ENCODE measurements at regions not wholly inside any gene's neighbourhood (a gene's known extent, or its start where the extent isn't known, plus 50 kb on each side); places are given as distances from the start of the nearest gene placed in this dataset.

- Histone ChIP-seq H3K36me3 (ENCODE audit: control insufficient read depth, insufficient read depth, low read length) (no peaks in the 10 kb centered on the region), H3K4me3 (ENCODE audit: low read depth, low read length) (peak overlapping the region; percentile 16; the same call in 1 of the 2 replicates)
Observed at GRCh38 chr1:106984801-106985200, 71.7 kb upstream of the PRMT6 start.

DNA sequence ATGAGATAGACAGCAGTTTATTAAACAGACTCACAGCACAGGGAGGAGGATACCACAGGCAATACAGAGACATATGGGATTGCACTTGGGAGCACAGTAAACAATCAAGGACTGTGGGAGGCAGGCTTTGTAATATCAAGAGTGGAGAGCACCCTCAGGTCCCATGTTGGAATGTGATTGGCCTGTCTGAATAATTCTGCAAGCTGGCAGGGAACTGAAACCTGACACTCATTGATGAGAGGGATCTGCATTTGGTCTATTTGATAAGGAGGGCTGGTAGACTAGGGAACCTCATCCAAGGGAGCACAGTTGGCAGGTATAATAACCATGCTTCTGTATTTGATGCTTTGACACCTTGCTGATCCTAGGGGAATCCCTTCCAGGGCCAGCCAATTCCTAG is 69.9 kb upstream of the PRMT6 start:
- Histone ChIP-seq H3K9ac (ENCODE audit: low read depth, low read length) (no peak overlapping the region), H3K27me3 (ENCODE audit: control insufficient read depth, insufficient read depth, low read length) (no peaks in the 10 kb centered on the region), H3K36me3 (ENCODE audit: control insufficient read depth, insufficient read depth, low read length) (no peaks in the 10 kb centered on the region), H3K27ac (ENCODE audit: low read depth, low read length) (no peak overlapping the region), H3K9me3 (ENCODE audit: control insufficient read depth, insufficient read depth, low read length) (no peaks in the 10 kb centered on the region), H3K4me1 (ENCODE audit: control insufficient read depth, insufficient read depth, low read length) (peaks cover 17% of the 10 kb centered on the region), H3K4me3 (ENCODE audit: low read depth, low read length) (no peak overlapping the region)

More at GRCh38 chr1:106984801-106985200, 71.7 kb upstream of the PRMT6 start:
- Histone ChIP-seq H3K9ac (ENCODE audit: low read depth, low read length) (no peak overlapping the region), H3K4me1 (ENCODE audit: control insufficient read depth, insufficient read depth, low read length) (peaks cover 17% of the 10 kb centered on the region), H3K9me3 (ENCODE audit: control insufficient read depth, insufficient read depth, low read length) (no peaks in the 10 kb centered on the region), H3K27ac (ENCODE audit: low read depth, low read length) (no peak overlapping the region), H3K27me3 (ENCODE audit: control insufficient read depth, insufficient read depth, low read length) (no peaks in the 10 kb centered on the region)

- Histone ChIP-seq H3K4me3 (ENCODE audit: low read depth, low read length) (no peak overlapping the region), H3K36me3 (ENCODE audit: control insufficient read depth, insufficient read depth, low read length) (no peaks in the 10 kb centered on the region), H3K27ac (ENCODE audit: low read depth, low read length) (no peak overlapping the region), H3K9ac (ENCODE audit: low read depth, low read length) (no peak overlapping the region), H3K27me3 (ENCODE audit: control insufficient read depth, insufficient read depth, low read length) (no peaks in the 10 kb centered on the region), H3K9me3 (ENCODE audit: control insufficient read depth, insufficient read depth, low read length) (no peaks in the 10 kb centered on the region), H3K4me1 (ENCODE audit: control insufficient read depth, insufficient read depth, low read length) (no peaks in the 10 kb centered on the region)
Observed at GRCh38 chr1:106995970-106996369, 60.5 kb upstream of the PRMT6 start.

DNA sequence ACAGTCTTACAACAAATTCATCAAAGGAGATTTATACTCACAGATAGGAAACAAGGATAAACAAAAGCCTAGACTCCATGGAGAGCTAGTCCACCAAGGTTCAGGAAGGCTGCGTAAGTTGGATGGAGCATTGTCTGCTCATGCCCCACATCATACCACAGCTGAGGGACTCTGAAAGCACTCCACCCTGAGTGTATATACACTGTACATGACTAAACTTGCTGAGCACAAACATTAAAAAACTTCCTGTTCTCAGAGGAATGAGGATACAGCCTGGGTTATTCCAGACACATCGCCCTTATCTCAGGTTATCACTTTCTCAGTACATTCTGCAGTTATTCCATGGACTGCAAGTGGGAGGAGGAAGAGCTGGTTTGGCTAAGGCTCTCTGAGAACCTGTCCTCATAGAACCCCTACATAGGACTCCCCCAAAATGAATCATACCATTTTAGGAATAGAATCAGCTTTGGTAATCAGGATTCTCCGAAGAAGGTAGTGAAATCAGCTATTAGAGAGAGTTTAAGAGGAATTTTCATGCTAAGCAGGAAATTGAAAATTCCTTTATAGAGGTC is 58.0 kb upstream of the PRMT6 start:
- no peaks in the 10 kb centered on the region for H3K9me3 ChIP-seq (ENCODE audit: control insufficient read depth, insufficient read depth, low read length)
- H3K27me3 ChIP-seq (ENCODE audit: control insufficient read depth, insufficient read depth, low read length) = no peaks in the 10 kb centered on the region
- H3K4me1 ChIP-seq (ENCODE audit: control insufficient read depth, insufficient read depth, low read length) = no peaks in the 10 kb centered on the region
- no peak overlapping the region for H3K4me3 ChIP-seq (ENCODE audit: low read depth, low read length)
- no peaks in the 10 kb centered on the region for H3K36me3 ChIP-seq (ENCODE audit: control insufficient read depth, insufficient read depth, low read length)
- H3K9ac ChIP-seq (ENCODE audit: low read depth, low read length) = no peak overlapping the region
- H3K27ac ChIP-seq (ENCODE audit: low read depth, low read length) = no peak overlapping the region

- H3K9ac ChIP-seq (ENCODE audit: low read depth, low read length) = no peak overlapping the region
- H3K27me3 ChIP-seq (ENCODE audit: control insufficient read depth, insufficient read depth, low read length) = no peaks in the 10 kb centered on the region
- no peak overlapping the region for H3K4me3 ChIP-seq (ENCODE audit: low read depth, low read length)
- no peaks in the 10 kb centered on the region for H3K4me1 ChIP-seq (ENCODE audit: control insufficient read depth, insufficient read depth, low read length)
- H3K36me3 ChIP-seq (ENCODE audit: control insufficient read depth, insufficient read depth, low read length) = no peaks in the 10 kb centered on the region
- no peaks in the 10 kb centered on the region for H3K9me3 ChIP-seq (ENCODE audit: control insufficient read depth, insufficient read depth, low read length)
- no peak overlapping the region for H3K27ac ChIP-seq (ENCODE audit: low read depth, low read length)
Observed at GRCh38 chr1:107000902-107001301, 55.6 kb upstream of the PRMT6 start.

GRCh38 chr1:107003972-107004371 is 52.5 kb upstream of the PRMT6 start:
- Histone ChIP-seq H3K27me3 (ENCODE audit: control insufficient read depth, insufficient read depth, low read length) (no peaks in the 10 kb centered on the region), H3K9ac (ENCODE audit: low read depth, low read length) (no peak overlapping the region), H3K9me3 (ENCODE audit: control insufficient read depth, insufficient read depth, low read length) (no peaks in the 10 kb centered on the region), H3K27ac (ENCODE audit: low read depth, low read length) (no peak overlapping the region), H3K4me3 (ENCODE audit: low read depth, low read length) (no peak overlapping the region), H3K36me3 (ENCODE audit: control insufficient read depth, insufficient read depth, low read length) (no peaks in the 10 kb centered on the region), H3K4me1 (ENCODE audit: control insufficient read depth, insufficient read depth, low read length) (no peaks in the 10 kb centered on the region)

GRCh38 chr1:107004421-107004820 is 52.1 kb upstream of the PRMT6 start:
- Histone ChIP-seq H3K4me3 (ENCODE audit: low read depth, low read length) (no peak overlapping the region), H3K9ac (ENCODE audit: low read depth, low read length) (no peak overlapping the region), H3K9me3 (ENCODE audit: control insufficient read depth, insufficient read depth, low read length) (no peaks in the 10 kb centered on the region), H3K4me1 (ENCODE audit: control insufficient read depth, insufficient read depth, low read length) (no peaks in the 10 kb centered on the region), H3K36me3 (ENCODE audit: control insufficient read depth, insufficient read depth, low read length) (no peaks in the 10 kb centered on the region), H3K27me3 (ENCODE audit: control insufficient read depth, insufficient read depth, low read length) (no peaks in the 10 kb centered on the region), H3K27ac (ENCODE audit: low read depth, low read length) (no peak overlapping the region)
